Testis (tissue), 2 donors: ENCODE measurements at regions not wholly inside any gene's neighbourhood (a gene's known extent, or its start where the extent isn't known, plus 50 kb on each side); places are given as distances from the start of the nearest gene placed in this dataset.
"Not testable (repeated sequence)": the region's sequence is repeated elsewhere in the genome, so short reads cannot be mapped to it uniquely, and the experiment has no call there.

Experiments used
- POLR2A ChIP-seq: fragments of 450-650 bp; IDR thresholded peaks from one replicate; pipeline ENCODE4 v1.6.1; 2017; ENCODE audit warnings: antibody characterized with exemption, mild to moderate bottlenecking, moderate library complexity
- TF ChIP-seq, protein P1 (sequence below), 3 experiments: fragments of 450-650 bp in 2 of 3; fragments of 200-600 bp in 1 of 3; sonication (generic) in 1 of 3; IDR thresholded peaks; one replicate each; pipeline ENCODE4 v1.5.1; 2016 to 2019; ENCODE audit warnings: antibody characterized with exemption in 3 of 3, mild to moderate bottlenecking in 2 of 3, moderate library complexity in 1 of 3

DNA sequence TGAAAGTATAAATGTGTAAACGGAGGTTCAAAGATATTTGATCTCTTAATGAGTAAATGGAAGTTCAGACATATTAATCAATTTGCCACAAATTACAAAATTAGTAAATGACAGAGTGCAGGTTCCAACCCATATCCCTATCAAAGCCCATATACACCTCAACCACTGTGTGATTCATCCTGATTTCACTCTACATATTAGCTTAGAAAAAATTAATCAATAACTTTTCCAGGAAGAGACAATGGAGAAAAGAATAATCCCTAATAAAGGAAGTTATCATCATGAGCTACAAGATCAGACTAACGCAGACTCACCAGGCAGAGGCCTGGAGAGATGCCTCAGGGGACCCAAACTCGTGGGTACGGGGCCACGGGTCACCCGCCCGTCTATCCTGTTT lies 2655.5 kb upstream of the DEFB115 start:
- TF ChIP-seq, protein P1, sequence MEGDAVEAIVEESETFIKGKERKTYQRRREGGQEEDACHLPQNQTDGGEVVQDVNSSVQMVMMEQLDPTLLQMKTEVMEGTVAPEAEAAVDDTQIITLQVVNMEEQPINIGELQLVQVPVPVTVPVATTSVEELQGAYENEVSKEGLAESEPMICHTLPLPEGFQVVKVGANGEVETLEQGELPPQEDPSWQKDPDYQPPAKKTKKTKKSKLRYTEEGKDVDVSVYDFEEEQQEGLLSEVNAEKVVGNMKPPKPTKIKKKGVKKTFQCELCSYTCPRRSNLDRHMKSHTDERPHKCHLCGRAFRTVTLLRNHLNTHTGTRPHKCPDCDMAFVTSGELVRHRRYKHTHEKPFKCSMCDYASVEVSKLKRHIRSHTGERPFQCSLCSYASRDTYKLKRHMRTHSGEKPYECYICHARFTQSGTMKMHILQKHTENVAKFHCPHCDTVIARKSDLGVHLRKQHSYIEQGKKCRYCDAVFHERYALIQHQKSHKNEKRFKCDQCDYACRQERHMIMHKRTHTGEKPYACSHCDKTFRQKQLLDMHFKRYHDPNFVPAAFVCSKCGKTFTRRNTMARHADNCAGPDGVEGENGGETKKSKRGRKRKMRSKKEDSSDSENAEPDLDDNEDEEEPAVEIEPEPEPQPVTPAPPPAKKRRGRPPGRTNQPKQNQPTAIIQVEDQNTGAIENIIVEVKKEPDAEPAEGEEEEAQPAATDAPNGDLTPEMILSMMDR (IDR thresholded peaks at IDR 0.05): not testable (repeated sequence)
- not testable (repeated sequence) for TF ChIP-seq POLR2A
